GM18511 (cell line): ENCODE measurements at regions not wholly inside any gene's neighbourhood (a gene's known extent, or its start where the extent isn't known, plus 50 kb on each side); places are given as distances from the start of the nearest gene placed in this dataset.

Experiments
- ATAC-seq: cut with Tn5 transposase; IDR thresholded peaks from one replicate; pipeline ENCODE4 v1.9.1; 2021; ENCODE audit warnings: mild to moderate bottlenecking, moderate library complexity; ENCODE audit not compliant: unreplicated experiment

GRCh38 chr16:59305850-59306249 lies 571.7 kb upstream of the GOT2 start:
- no peak for ATAC-seq

GRCh38 chr16:59296888-59297287 lies 562.8 kb upstream of the GOT2 start:
- no peak for ATAC-seq

- ATAC-seq = no peak
Observed at GRCh38 chr16:59295993-59296736, 562.0 kb upstream of the GOT2 start.

- ATAC-seq = no peak
Observed at GRCh38 chr16:59295474-59295873, 561.4 kb upstream of the GOT2 start.

GRCh38 chr16:59290718-59291117 lies 556.6 kb upstream of the GOT2 start:
- no peak for ATAC-seq

GRCh38 chr16:59289151-59289550 lies 555.0 kb upstream of the GOT2 start:
- ATAC-seq = no peak

GRCh38 chr16:59274141-59274540 lies 540.0 kb upstream of the GOT2 start:
- ATAC-seq = no peak

- no peak for ATAC-seq
Observed at GRCh38 chr16:59263955-59264354, 529.8 kb upstream of the GOT2 start.

- ATAC-seq = no peak
Observed at GRCh38 chr16:59260892-59261291, 526.8 kb upstream of the GOT2 start.

GRCh38 chr16:59259950-59260319 lies 525.8 kb upstream of the GOT2 start:
- ATAC-seq = peak; percentile 37

- peak; percentile 66 for ATAC-seq
Observed at GRCh38 chr16:59259074-59259949, 525.2 kb upstream of the GOT2 start.

- ATAC-seq = no peak
Observed at GRCh38 chr16:59252317-59252716, 518.2 kb upstream of the GOT2 start.

GRCh38 chr16:59249011-59249410 lies 514.9 kb upstream of the GOT2 start:
- ATAC-seq = no peak

- ATAC-seq = no peak
Observed at GRCh38 chr16:59242556-59242955, 508.4 kb upstream of the GOT2 start.

- no peak for ATAC-seq
Observed at GRCh38 chr16:59238246-59238645, 504.1 kb upstream of the GOT2 start.

GRCh38 chr16:59236804-59237458 lies 502.8 kb upstream of the GOT2 start:
- ATAC-seq = no peak

- ATAC-seq = no peak
Observed at GRCh38 chr16:59224401-59224800, 490.3 kb upstream of the GOT2 start.

- ATAC-seq = no peak
Observed at GRCh38 chr16:59220011-59220410, 485.9 kb upstream of the GOT2 start.

GRCh38 chr16:59216291-59216690 lies 482.2 kb upstream of the GOT2 start:
- no peak for ATAC-seq

GRCh38 chr16:59214455-59214854 lies 480.3 kb upstream of the GOT2 start:
- ATAC-seq = no peak

- no peak for ATAC-seq
Observed at GRCh38 chr16:59213952-59214351, 479.8 kb upstream of the GOT2 start.
